ENCODE measurements at regions not wholly inside any gene's neighbourhood (a gene's known extent, or its start where the extent isn't known, plus 50 kb on each side); places are given as distances from the start of the nearest gene placed in this dataset.
"Not testable (repeated sequence)": the region's sequence is repeated elsewhere in the genome, so short reads cannot be mapped to it uniquely, and the experiment has no call there.

- no peak for DNase-seq (ENCODE audit: low read depth)
Measured at GRCh38 chr1:55773211-55773940, 558.2 kb upstream of the USP24 start.

DNA sequence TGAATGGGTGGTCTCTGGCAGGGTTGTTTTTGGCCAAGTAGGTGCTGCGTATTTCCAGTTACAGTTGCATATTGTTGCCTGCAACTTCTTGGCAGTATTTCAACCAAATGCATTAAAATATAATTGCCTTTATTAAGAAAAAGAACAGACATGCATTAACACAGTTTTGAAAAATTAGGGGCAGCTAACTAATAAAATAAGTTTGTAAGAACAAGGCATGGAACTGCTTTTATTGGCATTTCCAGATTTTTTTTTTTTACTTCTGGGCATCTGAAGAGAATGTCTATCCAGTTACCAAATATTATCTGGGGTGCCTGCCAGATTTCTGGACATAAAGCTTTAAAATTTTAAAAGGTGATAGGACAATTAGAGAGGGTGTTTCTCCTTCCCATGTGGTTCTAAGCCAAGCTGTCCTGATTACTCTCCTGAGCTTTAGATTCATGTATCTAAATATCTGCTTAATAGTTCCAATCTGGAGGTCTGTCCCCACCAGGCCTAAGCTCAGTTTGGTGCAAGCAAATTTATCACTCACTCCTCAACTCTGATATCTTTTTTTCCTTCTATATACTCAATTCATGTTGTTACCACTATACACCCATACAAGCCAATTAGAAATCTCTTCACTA is 553.3 kb upstream of the USP24 start:
- DNase-seq (ENCODE audit: low read depth), result no peak

GRCh38 chr1:55767171-55767570 is 552.0 kb upstream of the USP24 start:
- no peak for DNase-seq (ENCODE audit: low read depth)

DNA sequence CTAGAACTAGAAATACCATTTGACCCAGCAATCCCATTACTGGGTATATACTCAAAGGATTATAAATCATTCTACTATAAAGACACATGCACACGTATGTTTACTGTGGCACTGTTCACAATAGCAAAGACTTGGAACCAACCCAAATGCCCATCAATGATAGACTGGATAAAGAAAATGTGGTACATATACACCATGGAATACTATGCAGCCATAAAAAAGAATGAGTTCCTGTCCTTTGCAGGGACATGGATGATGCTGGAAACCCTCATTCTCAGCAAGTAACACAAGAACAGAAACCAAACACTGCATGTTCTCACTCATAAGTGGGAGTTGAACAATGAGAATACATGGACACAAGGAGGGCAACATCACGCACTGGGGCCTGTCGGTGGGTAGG is 550.3 kb upstream of the USP24 start:
- not testable (repeated sequence) for DNase-seq (ENCODE audit: low read depth)

GRCh38 chr1:55751776-55752175 is 536.6 kb upstream of the USP24 start:
- no peak for DNase-seq (ENCODE audit: low read depth)

- DNase-seq (ENCODE audit: low read depth), result no peak
Measured at GRCh38 chr1:55750628-55750995, 535.4 kb upstream of the USP24 start.

DNA sequence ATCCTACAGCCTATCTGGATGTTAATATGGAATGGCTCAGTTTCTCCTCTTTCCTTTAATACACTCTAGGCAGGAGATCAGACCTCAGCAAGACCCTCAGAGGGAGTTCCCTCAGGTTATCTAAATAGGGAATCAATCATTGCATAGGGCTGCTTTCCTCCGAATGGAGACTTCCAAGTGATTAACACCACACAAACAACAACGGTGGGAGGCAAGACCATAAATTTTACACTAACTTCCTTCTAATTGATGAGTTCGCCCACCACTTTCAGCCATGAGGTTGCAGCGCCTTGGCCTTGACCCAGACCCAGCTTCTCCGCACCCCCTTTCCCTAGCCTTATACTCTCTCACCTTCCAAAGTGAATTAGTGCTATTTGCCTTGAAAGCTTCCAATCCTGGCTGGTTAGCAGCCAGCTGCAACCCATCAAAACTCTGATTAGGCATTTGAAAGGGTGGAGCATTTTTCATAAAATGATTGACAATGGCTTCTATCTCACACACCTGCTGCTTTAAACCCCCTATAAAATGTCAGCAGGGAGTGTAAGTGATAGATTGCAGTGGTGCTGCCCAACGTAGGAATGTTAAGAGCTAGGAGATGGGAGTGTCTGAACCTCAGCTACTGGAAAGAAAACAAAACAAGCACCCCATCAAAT is 534.9 kb upstream of the USP24 start:
- no peak for DNase-seq (ENCODE audit: low read depth)

DNA sequence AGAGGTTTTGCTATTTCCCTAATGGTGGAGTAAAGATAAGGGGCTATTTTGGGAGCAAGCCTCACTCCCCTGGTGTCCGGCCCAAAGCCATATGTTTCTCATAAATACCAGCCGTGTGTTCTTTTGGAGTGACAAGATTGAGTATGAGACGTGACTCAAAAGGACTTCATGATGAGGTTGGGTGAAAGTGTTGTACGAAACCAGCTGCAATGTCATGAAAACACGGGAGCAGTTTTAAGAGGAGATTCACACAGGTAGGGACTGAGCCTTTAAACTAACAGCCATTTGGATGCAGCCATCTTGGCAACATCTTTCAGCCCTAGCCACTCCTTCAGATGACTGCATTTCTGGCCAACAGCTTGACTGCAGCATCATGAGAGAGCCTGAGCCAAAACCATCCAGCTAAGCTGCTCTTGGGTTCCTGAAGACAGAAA is 532.3 kb upstream of the USP24 start:
- DNase-seq (ENCODE audit: low read depth), result no peak

GRCh38 chr1:55746710-55747109 is 531.5 kb upstream of the USP24 start:
- no peak for DNase-seq (ENCODE audit: low read depth)

DNA sequence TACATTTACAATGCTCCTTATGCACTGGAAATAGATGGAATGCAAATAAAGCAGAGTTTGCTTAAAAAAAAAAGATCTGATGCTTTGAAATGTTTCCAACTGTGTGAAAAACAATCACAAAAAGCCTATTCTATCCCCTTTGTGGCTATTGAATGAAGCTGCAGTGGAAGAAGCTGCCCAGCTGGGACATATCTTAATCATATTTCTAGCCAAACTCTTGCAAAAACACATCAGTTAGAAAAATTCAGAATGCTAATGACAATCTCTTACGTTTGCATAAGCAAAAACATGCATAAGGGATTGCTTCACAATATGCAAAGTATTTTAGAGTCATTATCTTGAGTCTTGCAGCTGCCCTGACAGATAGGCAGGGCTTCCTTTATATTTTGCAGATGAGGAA is 526.4 kb upstream of the USP24 start:
- no peak for DNase-seq (ENCODE audit: low read depth)

GRCh38 chr1:55735106-55735505 is 519.9 kb upstream of the USP24 start:
- no peak for DNase-seq (ENCODE audit: low read depth)

DNA sequence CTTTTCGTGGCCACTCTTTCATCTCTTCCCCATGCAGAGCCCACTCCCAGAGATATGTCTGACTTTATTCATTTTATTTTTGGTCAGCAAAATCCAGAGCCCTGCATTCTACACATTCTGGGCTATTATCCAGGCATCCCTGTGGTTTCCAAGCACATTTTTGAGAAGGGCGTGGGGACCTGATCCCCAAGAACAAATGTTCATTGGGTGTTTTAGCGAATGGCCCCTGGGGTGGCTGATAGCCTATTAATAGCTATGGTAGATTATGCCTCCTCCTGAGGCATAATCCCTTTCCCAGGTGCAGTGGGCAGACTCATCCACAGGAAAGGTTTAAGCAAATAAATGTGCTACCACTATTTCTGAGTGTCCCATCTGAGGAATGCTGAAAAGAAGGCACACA is 511.8 kb upstream of the USP24 start:
- no peak for DNase-seq (ENCODE audit: low read depth)

DNA sequence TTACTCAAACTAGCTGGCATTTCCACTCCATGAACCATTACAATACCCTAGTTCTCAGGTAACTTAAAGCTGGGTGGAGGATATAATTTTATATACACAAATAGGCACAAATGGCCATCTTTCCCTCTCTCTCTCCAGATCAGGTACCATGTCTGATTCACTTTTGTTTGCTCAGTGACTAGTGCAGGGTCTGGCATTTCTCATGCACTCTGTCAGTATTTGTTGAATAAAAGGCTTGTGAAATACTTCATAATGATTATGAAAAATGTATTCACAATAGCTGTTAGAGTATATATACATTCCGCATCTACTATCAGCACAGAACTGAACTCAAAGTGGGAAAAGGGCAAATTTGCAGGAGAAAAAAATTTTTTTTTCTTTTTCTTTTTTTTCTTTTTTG is 510.2 kb upstream of the USP24 start:
- DNase-seq (ENCODE audit: low read depth), result no peak

DNA sequence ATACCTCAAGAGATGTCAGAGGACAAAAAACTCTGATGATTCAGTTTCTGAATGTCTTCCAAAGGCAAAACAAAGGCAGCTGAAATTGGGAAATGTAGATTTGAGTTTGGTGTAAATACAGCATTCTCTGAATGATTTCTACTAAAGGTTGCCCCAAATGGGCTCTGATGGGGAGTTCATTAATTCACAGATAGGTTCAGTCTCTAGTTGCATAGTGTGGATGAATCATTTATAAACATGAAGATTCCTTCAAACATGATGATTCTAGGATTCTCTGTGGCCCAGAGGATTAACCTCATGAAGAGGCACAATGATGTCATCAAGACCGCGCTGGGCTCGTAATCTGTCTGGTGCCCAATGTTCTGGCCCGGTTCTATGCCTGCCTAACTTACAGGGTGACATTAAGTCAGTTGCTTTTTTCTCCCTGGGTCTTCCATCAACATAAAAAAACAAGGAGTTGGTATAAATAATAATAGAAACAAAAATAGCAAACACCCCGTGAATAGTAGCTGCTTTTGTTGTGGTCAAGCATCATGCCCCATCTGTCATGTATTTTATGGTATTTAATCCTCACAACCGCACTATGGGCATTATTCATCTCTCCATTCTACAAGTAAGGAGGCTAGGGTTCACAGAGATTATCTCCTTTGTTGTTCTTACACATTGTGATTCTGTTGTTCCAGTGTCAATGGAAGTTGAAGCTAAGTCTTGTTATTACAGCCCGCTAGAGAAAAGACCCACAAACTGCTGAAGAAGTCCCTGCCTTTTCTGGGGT is 509.6 kb upstream of the USP24 start:
- no peak for DNase-seq (ENCODE audit: low read depth)

GRCh38 chr1:55723001-55723400 is 507.8 kb upstream of the USP24 start:
- DNase-seq (ENCODE audit: low read depth), result no peak

GRCh38 chr1:55720261-55720660 is 505.1 kb upstream of the USP24 start:
- DNase-seq (ENCODE audit: low read depth), result no peak

GRCh38 chr1:55718758-55719671 is 503.9 kb upstream of the USP24 start:
- DNase-seq (ENCODE audit: low read depth), result no peak

GRCh38 chr1:55717111-55717510 is 501.9 kb upstream of the USP24 start:
- no peak for DNase-seq (ENCODE audit: low read depth)

- no peak for DNase-seq (ENCODE audit: low read depth)
Measured at GRCh38 chr1:55716610-55717009, 501.4 kb upstream of the USP24 start.

- DNase-seq (ENCODE audit: low read depth), result no peak
Measured at GRCh38 chr1:55716151-55716550, 501.0 kb upstream of the USP24 start.

- no peak for DNase-seq (ENCODE audit: low read depth)
Measured at GRCh38 chr1:55714230-55714629, 499.1 kb upstream of the USP24 start.

DNA sequence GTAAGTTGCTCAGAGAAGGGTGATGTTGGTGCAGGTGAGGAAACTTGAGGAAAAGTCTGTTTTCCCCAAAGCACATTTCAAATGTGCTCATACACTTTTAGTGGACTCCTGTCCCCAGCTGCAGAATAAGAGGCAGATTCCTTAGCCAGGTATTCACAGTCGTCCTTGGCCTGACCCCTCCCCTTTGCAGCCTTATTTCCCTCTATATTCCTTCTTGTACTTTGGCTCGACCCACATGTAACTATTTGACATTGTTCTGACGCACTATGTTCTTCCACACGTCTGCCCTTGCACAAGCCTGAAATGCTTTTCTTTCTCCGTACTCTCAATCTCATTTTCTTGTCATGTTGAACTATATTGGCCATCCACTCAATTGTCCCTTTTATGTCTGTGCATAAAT is 498.4 kb upstream of the USP24 start:
- DNase-seq (ENCODE audit: low read depth), result no peak
